ENCODE measurements at regions not wholly inside any gene's neighbourhood (a gene's known extent, or its start where the extent isn't known, plus 50 kb on each side); places are given as distances from the start of the nearest gene placed in this dataset.

GRCh38 chr7:68439897-68440296 lies 1158.4 kb upstream of the AUTS2 start:
- no peak for DNase-seq (ENCODE audit: low spot score)

- no peak for DNase-seq (ENCODE audit: low spot score)
Measured at GRCh38 chr7:68440866-68441265, 1157.4 kb upstream of the AUTS2 start.

- DNase-seq (ENCODE audit: low spot score) = no peak
Measured at GRCh38 chr7:68441645-68442044, 1156.6 kb upstream of the AUTS2 start.

- no peak for DNase-seq (ENCODE audit: low spot score)
Measured at GRCh38 chr7:68442931-68443631, 1155.2 kb upstream of the AUTS2 start.

- DNase-seq (ENCODE audit: low spot score) = no peak
Measured at GRCh38 chr7:68444042-68444441, 1154.2 kb upstream of the AUTS2 start.

- DNase-seq (ENCODE audit: low spot score) = no peak
Measured at GRCh38 chr7:68444956-68445355, 1153.3 kb upstream of the AUTS2 start.

GRCh38 chr7:68446183-68446582 lies 1152.1 kb upstream of the AUTS2 start:
- no peak for DNase-seq (ENCODE audit: low spot score)

- DNase-seq (ENCODE audit: low spot score) = no peak
Measured at GRCh38 chr7:68449099-68449498, 1149.2 kb upstream of the AUTS2 start.

GRCh38 chr7:68449816-68450215 lies 1148.5 kb upstream of the AUTS2 start:
- DNase-seq (ENCODE audit: low spot score) = no peak

- DNase-seq (ENCODE audit: low spot score) = no peak
Measured at GRCh38 chr7:68454931-68455330, 1143.3 kb upstream of the AUTS2 start.

GRCh38 chr7:68456469-68456868 lies 1141.8 kb upstream of the AUTS2 start:
- no peak for DNase-seq (ENCODE audit: low spot score)

GRCh38 chr7:68457481-68457880 lies 1140.8 kb upstream of the AUTS2 start:
- DNase-seq (ENCODE audit: low spot score) = no peak

- no peak for DNase-seq (ENCODE audit: low spot score)
Measured at GRCh38 chr7:68458010-68458908, 1140.0 kb upstream of the AUTS2 start.

- DNase-seq (ENCODE audit: low spot score) = no peak
Measured at GRCh38 chr7:68461430-68461829, 1136.8 kb upstream of the AUTS2 start.

GRCh38 chr7:68470836-68471435 lies 1127.3 kb upstream of the AUTS2 start:
- DNase-seq (ENCODE audit: low spot score) = no peak

GRCh38 chr7:68472688-68473087 lies 1125.6 kb upstream of the AUTS2 start:
- DNase-seq (ENCODE audit: low spot score) = no peak

- no peak for DNase-seq (ENCODE audit: low spot score)
Measured at GRCh38 chr7:68474661-68475216, 1123.5 kb upstream of the AUTS2 start.

- no peak for DNase-seq (ENCODE audit: low spot score)
Measured at GRCh38 chr7:68476966-68477365, 1121.3 kb upstream of the AUTS2 start.

GRCh38 chr7:68478326-68478725 lies 1119.9 kb upstream of the AUTS2 start:
- no peak for DNase-seq (ENCODE audit: low spot score)

- DNase-seq (ENCODE audit: low spot score) = no peak
Measured at GRCh38 chr7:68482800-68483199, 1115.5 kb upstream of the AUTS2 start.

- DNase-seq (ENCODE audit: low spot score) = no peak
Measured at GRCh38 chr7:68484731-68485130, 1113.5 kb upstream of the AUTS2 start.

GRCh38 chr7:68485253-68485917 lies 1112.9 kb upstream of the AUTS2 start:
- DNase-seq (ENCODE audit: low spot score) = no peak

Data from germinal center (tissue), 1 donor.